22Rv1 (cell line): ENCODE measurements at regions not wholly inside any gene's neighbourhood (a gene's known extent, or its start where the extent isn't known, plus 50 kb on each side); places are given as distances from the start of the nearest gene placed in this dataset.
A peak's percentile ranks its signal among the peaks of the same experiment; 100 is the strongest.

ENCODE experiments used
- H3K27ac ChIP-seq: fragments of 450-650 bp; 2 replicates; pipeline ENCODE4 v1.5.1; 2017
- CTCF ChIP-seq: fragments of 450-650 bp; IDR thresholded peaks from 2 replicates; pipeline ENCODE4 v1.5.1; 2017; ENCODE audit warnings: mild to moderate bottlenecking
- ZFX ChIP-seq: fragments of 450-650 bp; IDR thresholded peaks from 2 replicates; pipeline ENCODE4 v1.6.1; 2017; ENCODE audit warnings: antibody characterized with exemption, borderline replicate concordance

DNA sequence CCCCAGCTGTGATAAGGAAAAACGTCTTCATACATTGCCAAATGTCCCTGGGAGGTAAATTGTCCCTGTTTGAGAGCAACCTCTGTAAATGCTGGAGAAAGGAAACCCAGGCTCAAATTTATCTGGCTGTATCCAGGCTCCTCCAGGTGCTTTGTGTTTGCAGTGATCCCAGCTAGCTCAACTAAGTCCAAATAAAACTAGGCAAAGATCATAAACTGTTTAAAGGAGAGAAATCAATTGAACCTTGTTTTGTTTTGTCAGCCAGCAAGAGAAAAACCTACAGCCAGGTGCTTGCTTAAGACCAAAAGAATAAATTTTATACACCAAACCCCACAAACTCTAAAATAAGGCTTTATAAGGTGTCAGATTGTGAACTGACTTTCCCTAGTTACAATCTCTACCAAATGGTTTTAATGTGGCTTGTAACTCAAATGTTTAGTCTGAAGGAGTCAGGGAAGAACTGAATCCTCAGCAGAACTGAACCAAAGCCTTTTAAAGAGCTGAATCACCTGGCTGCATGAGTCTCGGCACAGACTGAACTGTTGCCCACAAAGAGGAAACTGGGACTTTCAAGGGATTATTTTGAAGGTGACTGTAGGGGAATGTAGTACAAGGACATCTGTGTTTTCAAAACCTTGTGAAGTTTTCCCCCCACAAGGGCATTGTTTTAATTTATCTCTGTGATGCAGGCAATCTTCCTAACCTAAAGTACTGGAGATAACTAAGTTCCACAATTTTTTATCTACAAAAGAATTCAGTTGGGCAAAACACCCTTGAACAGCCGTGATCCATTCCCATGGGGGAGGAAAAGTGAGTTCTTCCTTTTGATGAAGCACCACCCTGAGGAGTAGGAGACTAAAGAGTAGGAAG, 201.7 kb upstream of the TARS1 start:
- no peak for TF ChIP-seq ZFX
- no peak for TF ChIP-seq CTCF
- peak overlapping the region; percentile 22; the same call in 1 of the 2 replicates for H3K27ac ChIP-seq

GRCh38 chr5:33240558-33240957, 200.2 kb upstream of the TARS1 start:
- TF ChIP-seq CTCF (no peak), ZFX (no peak)
- peak overlapping the region; percentile 37 for H3K27ac ChIP-seq

DNA sequence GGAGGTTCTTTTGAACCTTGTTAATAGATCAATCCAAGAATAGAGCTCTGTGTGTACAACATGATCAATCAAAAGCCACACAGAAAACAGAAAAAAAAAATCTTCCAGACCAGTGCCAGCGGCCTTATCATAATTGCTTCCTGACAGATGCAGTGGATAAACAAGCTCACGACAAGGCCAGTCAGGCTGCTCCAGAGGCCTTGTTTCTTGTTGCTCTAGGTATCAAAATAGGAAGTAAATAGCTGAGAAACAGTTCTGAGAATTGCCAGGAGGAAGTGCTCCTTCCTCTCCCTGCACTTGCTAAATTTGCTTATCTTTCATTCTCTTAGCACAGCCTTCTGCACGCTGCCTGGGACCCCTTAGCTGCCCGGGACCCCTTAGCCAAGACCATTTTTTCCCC, 199.0 kb upstream of the TARS1 start:
- no peak overlapping the region for H3K27ac ChIP-seq
- no peak for TF ChIP-seq CTCF
- TF ChIP-seq ZFX: no peak

GRCh38 chr5:33242277-33242676, 198.5 kb upstream of the TARS1 start:
- TF ChIP-seq CTCF (no peak), ZFX (no peak)
- no peak overlapping the region for H3K27ac ChIP-seq

DNA sequence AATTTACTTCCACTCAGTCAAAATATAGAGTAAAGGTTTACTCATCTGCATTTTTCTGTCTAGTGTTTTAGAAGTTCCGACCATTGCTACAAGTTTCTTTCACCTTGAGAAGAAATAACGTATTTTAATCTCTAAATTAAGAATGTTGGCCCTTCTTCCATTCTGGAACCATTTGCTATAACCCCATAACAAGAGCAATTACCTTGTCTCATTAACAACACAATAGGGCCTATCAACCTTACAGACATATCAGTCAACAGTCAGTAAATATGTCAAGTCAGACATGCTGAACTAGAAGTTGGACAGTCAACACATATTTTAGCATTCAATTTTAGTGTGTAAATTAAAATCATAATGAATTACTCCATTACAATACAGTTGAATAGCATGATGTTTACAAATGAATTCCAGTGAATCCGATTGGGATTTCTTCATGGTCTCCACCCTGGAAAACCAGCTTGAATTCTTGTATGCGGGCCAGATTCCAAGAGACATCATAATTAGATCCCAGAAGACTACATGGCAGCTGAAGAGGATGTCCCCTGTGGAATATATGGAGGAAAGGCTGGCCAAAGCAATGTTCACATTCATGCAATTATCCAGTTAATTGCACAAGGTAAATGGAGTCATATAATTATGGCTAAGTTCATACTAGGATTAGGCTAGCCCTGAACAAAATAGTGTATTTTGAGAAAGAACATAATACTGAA, 196.2 kb upstream of the TARS1 start:
- no peak overlapping the region for H3K27ac ChIP-seq
- TF ChIP-seq ZFX: no peak
- no peak for TF ChIP-seq CTCF

GRCh38 chr5:33254579-33254978, 186.2 kb upstream of the TARS1 start:
- H3K27ac ChIP-seq: no peak overlapping the region
- TF ChIP-seq CTCF (no peak), ZFX (no peak)
